Activated B cell treated with CpG ODN at 0.5 μM for 24 hours (primary cell): ENCODE measurements at regions not wholly inside any gene's neighbourhood (a gene's known extent, or its start where the extent isn't known, plus 50 kb on each side); places are given as distances from the start of the nearest gene placed in this dataset.

Experiments
- ATAC-seq: fragments of 200-7000 bp; cut with Tn5 transposase; one replicate; pipeline ENCODE4 v1.10.0; 2021; ENCODE audit warnings: low read depth, mild to moderate bottlenecking, moderate library complexity
- CTCF ChIA-PET: fragments of 350-600 bp; sonication (Branson Sonifier 250); formaldehyde crosslinking; loops from one replicate; lab custom pipeline; 2021; ENCODE audit warnings: antibody characterized with exemption; lab: Charles Lee
- POLR2A ChIA-PET: fragments of 350-600 bp; sonication (Branson Sonifier 250); formaldehyde crosslinking; loops from one replicate; lab custom pipeline; 2021; ENCODE audit warnings: antibody characterized with exemption; lab: Charles Lee
- DNase-seq: peaks from one replicate; pipeline ENCODE4 v3.0.0; 2022
- H3K27ac Mint-ChIP-seq: one replicate; pipeline ENCODE4 v1.8.0; 2020; ENCODE audit warnings: mixed read lengths
- H3K27me3 Mint-ChIP-seq: one replicate; pipeline ENCODE4 v1.8.0; 2021; ENCODE audit warnings: mixed read lengths
- H3K36me3 Mint-ChIP-seq: one replicate; pipeline ENCODE4 v1.8.0; 2021; ENCODE audit warnings: low read depth, mixed read lengths
- H3K4me1 Mint-ChIP-seq: one replicate; pipeline ENCODE4 v1.8.0; 2021; ENCODE audit warnings: mixed read lengths
- H3K4me3 Mint-ChIP-seq: one replicate; pipeline ENCODE4 v1.8.0; 2020; ENCODE audit warnings: mild to moderate bottlenecking, mixed read lengths
- H3K9me3 Mint-ChIP-seq: one replicate; pipeline ENCODE4 v1.8.0; 2020; ENCODE audit warnings: mixed read lengths
- intact Hi-C: fragments of 100-400 bp; cut with micrococcal nuclease; formaldehyde crosslinking; loops from one replicate; pipeline ENCODE4 v1.15.1; 2024
- TF ChIP-seq, protein P1 (sequence below): fragments of 200-600 bp; IDR thresholded peaks from one replicate; pipeline ENCODE4 v1.8.0; 2022; ENCODE audit warnings: antibody characterized with exemption, mild to moderate bottlenecking

DNA sequence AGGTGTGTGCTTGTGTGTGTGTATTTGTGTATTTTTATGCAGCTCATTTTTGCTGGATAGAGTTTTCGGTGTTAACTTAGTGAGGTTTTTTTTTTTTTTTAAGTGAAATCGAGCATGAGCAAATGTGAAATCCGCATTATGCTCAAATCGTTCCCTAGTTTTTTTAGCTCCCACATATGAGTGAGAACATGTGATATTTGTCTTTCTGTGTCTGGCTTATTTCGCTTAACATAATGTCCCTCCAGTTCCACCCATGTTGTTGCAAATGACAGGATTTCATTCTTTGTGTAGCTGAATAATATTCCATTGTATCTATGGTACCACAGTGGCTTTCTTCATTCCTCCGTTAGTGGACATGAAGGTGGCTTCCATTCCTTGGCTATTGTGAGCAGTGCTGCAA is 1103.3 kb upstream of the EEF2KMT start:
- ChIA-PET POLR2A (no interaction called here), CTCF (no interaction called here)
- DNase-seq (no peak), ATAC-seq (no peak)
- Mint-ChIP-seq H3K36me3 (no peaks in the 10 kb centered on the region), H3K27me3 (no peaks in the 10 kb centered on the region), H3K27ac (no peak overlapping the region), H3K4me1 (no peaks in the 10 kb centered on the region), H3K9me3 (peaks cover 12% of the 10 kb centered on the region), H3K4me3 (no peak overlapping the region)
- intact Hi-C loops, result no loop called here
- TF ChIP-seq, protein P1, sequence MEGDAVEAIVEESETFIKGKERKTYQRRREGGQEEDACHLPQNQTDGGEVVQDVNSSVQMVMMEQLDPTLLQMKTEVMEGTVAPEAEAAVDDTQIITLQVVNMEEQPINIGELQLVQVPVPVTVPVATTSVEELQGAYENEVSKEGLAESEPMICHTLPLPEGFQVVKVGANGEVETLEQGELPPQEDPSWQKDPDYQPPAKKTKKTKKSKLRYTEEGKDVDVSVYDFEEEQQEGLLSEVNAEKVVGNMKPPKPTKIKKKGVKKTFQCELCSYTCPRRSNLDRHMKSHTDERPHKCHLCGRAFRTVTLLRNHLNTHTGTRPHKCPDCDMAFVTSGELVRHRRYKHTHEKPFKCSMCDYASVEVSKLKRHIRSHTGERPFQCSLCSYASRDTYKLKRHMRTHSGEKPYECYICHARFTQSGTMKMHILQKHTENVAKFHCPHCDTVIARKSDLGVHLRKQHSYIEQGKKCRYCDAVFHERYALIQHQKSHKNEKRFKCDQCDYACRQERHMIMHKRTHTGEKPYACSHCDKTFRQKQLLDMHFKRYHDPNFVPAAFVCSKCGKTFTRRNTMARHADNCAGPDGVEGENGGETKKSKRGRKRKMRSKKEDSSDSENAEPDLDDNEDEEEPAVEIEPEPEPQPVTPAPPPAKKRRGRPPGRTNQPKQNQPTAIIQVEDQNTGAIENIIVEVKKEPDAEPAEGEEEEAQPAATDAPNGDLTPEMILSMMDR, result no peak

DNA sequence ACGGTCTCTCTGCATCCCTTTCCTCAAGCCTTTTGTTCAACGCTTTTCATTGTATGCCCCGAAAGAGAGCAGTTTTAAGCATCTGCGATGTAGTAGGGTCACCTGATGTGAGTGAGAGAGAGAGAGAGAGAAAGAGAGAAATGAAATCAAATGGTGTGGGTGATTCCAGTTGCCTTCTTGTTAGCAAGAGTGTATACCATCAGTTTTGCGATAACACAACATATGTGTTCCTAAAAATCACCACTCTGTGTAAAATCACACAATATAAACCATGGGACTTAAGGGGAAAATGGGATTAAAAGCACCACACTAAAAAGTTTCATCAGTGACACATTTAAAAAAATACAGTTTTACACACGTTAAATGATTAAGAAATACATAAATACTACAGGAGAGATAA is 1102.7 kb upstream of the EEF2KMT start:
- TF ChIP-seq, protein P1, result no peak
- peaks cover 14% of the 10 kb centered on the region for H3K9me3 Mint-ChIP-seq
- no peak overlapping the region for H3K27ac Mint-ChIP-seq
- ATAC-seq, result no peak
- no peaks in the 10 kb centered on the region for H3K4me1 Mint-ChIP-seq
- no peaks in the 10 kb centered on the region for H3K36me3 Mint-ChIP-seq
- ChIA-PET CTCF (no interaction called here), POLR2A (no interaction called here)
- no peaks in the 10 kb centered on the region for H3K27me3 Mint-ChIP-seq
- H3K4me3 Mint-ChIP-seq, result no peak overlapping the region
- no peak for DNase-seq
- intact Hi-C loops, result no loop called here

DNA sequence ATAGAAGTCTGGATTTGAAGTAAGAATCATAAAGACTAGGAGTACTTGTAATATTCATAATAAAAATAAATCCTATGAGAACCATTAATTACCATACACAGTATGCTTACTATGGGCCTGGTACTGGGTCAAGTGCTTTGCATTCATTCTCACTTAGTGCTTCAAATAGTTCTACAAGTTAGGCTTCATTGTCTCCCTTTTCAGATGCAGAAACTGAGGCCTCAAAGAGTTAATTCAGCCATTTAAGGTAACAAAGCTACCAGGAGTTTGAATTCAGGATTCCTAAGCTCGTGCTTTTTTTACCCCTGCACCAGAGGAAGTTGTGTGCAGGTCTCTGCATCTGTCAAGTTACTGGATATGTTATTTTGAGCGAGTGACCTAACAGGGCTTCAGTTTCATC is 1098.4 kb upstream of the EEF2KMT start:
- H3K27me3 Mint-ChIP-seq, result no peaks in the 10 kb centered on the region
- no peak for DNase-seq

DNA sequence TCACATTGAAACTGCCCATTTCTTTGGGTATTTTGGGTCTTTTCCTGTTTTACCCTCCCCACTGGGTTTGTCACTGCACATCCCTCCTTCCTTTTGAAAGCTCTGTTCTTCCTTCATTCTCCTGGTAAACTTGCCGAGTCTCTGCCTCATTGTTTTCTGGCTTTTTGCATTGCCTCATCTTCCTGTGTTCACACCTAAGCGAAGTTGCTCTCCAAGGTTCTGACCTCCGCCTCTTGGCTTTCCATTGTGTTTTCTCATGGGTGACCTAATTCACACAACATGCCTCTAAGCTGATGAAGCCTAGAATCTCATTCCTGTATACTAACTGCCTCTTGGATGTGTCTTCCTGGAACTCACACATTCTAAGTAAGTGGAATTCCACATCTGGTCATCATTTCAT is 1096.1 kb upstream of the EEF2KMT start:
- H3K4me3 Mint-ChIP-seq, result no peak overlapping the region
- no peak overlapping the region for H3K27ac Mint-ChIP-seq
- ATAC-seq, result no peak
- TF ChIP-seq, protein P1, result no peak
- H3K36me3 Mint-ChIP-seq, result no peaks in the 10 kb centered on the region
- intact Hi-C loops, result no loop called here
- peaks cover 9% of the 10 kb centered on the region for H3K9me3 Mint-ChIP-seq
- H3K27me3 Mint-ChIP-seq, result no peaks in the 10 kb centered on the region
- ChIA-PET CTCF (no interaction called here), POLR2A (no interaction called here)
- DNase-seq, result no peak
- H3K4me1 Mint-ChIP-seq, result no peaks in the 10 kb centered on the region

More for the DNA sequence above, 1098.4 kb upstream of the EEF2KMT start:
- no peaks in the 10 kb centered on the region for H3K36me3 Mint-ChIP-seq
- CTCF ChIA-PET, result no interaction called here
- H3K4me1 Mint-ChIP-seq, result no peaks in the 10 kb centered on the region
- no peak overlapping the region for H3K4me3 Mint-ChIP-seq
- POLR2A ChIA-PET, result no interaction called here
- peaks cover 10% of the 10 kb centered on the region for H3K9me3 Mint-ChIP-seq
- intact Hi-C loops, result no loop called here
- no peak overlapping the region for H3K27ac Mint-ChIP-seq
- TF ChIP-seq, protein P1, result no peak
- ATAC-seq, result no peak

GRCh38 chr16:6192984-6193383 is 1095.4 kb upstream of the EEF2KMT start:
- no peaks in the 10 kb centered on the region for H3K4me1 Mint-ChIP-seq
- no peak overlapping the region for H3K27ac Mint-ChIP-seq
- ChIA-PET POLR2A (no interaction called here), CTCF (no interaction called here)
- H3K27me3 Mint-ChIP-seq, result no peaks in the 10 kb centered on the region
- no peak overlapping the region for H3K4me3 Mint-ChIP-seq
- peaks cover 8% of the 10 kb centered on the region for H3K9me3 Mint-ChIP-seq
- intact Hi-C loops, result no loop called here
- DNase-seq (no peak), ATAC-seq (no peak)
- TF ChIP-seq, protein P1, result no peak
- no peaks in the 10 kb centered on the region for H3K36me3 Mint-ChIP-seq
